ENCODE measurements at regions not wholly inside any gene's neighbourhood (a gene's known extent, or its start where the extent isn't known, plus 50 kb on each side); places are given as distances from the start of the nearest gene placed in this dataset.

DNA sequence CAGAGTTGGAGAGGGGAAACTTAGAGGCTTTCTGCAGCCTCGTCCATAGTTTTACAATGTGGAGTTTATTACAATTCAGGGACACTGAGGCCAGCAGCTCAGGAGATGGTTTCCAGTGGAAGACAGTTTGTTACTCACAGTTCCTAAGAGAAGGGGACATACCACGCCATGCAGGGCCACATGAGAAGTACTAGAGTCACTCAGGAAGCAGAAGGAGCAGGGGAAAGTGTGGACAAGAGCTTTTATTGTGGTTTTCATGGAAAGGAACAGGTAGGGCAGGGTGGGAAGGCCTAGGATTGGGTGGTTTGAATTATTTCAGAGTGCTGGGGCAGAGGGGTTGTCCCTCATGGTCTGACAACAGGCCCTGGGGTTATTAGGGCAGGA lies 292.1 kb upstream of the IGFBP3 start:
- H3K27me3 ChIP-seq (ENCODE audit: control insufficient read depth, insufficient read depth, low read length, poor library complexity, severe bottlenecking): no peaks in the 10 kb centered on the region
- H3K27ac ChIP-seq (ENCODE audit: insufficient read depth, low read depth, low read length, poor library complexity, severe bottlenecking): no peak overlapping the region
- 92 to 93% methylated on average over 2 of the region's 2 CpGs for WGBS, 2 experiments
- no peaks in the 10 kb centered on the region for H3K9me3 ChIP-seq (ENCODE audit: control insufficient read depth, low read length)
- no peaks in the 10 kb centered on the region for H3K36me3 ChIP-seq (ENCODE audit: control insufficient read depth, insufficient read depth, low read length)
- H3K4me3 ChIP-seq (ENCODE audit: insufficient read depth, low read depth, low read length): no peak overlapping the region
- no peaks in the 10 kb centered on the region for H3K4me1 ChIP-seq (ENCODE audit: control insufficient read depth, insufficient read depth, low read length)

DNA sequence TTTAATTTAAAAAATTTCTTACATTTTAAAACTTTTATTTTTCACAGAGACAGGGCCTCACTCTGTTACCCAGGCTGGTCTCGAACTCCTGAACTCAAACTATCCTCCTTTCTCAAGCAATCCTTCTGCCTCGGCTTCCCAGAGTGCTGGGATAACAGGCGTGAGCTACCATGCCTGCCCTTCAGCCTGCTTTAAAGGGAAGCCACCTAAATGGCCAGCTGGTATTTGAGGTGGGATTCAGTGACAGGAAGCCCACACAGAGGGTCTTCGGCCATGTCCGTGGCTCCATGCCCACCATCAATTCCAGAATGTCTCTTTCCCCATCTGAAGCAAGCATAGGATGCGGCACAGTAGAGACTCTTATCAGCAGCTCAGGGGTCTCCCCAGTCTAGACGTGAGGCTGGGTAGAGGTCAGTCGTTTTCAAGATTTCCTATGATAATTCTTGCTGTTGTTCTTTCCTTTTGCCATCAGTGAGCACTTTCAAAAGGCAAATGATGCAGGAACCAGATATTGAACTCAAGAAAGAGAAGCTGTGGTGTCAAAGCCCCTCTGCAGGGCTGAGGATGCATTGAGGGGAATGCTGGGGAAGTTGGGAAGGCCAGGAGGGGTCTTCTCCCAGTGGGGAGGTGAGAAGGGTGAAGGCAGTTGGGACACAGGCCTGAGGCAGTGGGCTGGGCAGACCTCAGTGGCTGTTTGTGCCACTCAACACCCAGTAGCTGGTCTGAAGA lies 291.5 kb upstream of the IGFBP3 start:
- no peaks in the 10 kb centered on the region for H3K4me1 ChIP-seq (ENCODE audit: control insufficient read depth, insufficient read depth, low read length)
- no peaks in the 10 kb centered on the region for H3K36me3 ChIP-seq (ENCODE audit: control insufficient read depth, insufficient read depth, low read length)
- H3K27me3 ChIP-seq (ENCODE audit: control insufficient read depth, insufficient read depth, low read length, poor library complexity, severe bottlenecking): no peaks in the 10 kb centered on the region
- H3K9me3 ChIP-seq (ENCODE audit: control insufficient read depth, low read length): no peaks in the 10 kb centered on the region
- H3K27ac ChIP-seq (ENCODE audit: insufficient read depth, low read depth, low read length, poor library complexity, severe bottlenecking): no peak overlapping the region
- no peak overlapping the region for H3K4me3 ChIP-seq (ENCODE audit: insufficient read depth, low read depth, low read length)
- 73 to 76% methylated on average over 7 of the region's 8 CpGs for WGBS, 2 experiments

DNA sequence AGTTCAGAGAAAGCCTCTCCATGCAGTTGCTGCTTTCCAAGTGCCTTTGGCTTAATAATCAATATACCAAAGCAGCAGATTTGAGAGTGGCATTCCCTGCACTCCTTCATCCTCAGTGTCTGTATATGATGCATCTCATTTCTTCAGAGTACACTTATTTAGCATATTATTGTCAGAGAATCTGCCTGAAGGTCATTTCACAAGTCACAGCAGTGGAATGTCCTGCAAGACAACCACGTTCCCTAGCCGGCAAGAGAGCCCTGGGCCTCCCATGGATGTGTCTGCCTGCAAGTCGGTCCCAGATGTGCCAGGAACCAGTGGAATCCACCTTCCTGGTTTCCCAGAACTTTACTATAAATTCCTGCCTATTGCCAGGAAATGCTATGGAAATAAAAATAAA lies 289.4 kb upstream of the IGFBP3 start:
- Histone ChIP-seq H3K4me1 (ENCODE audit: control insufficient read depth, insufficient read depth, low read length) (no peaks in the 10 kb centered on the region), H3K9me3 (ENCODE audit: control insufficient read depth, low read length) (no peaks in the 10 kb centered on the region), H3K27ac (ENCODE audit: insufficient read depth, low read depth, low read length, poor library complexity, severe bottlenecking) (no peak overlapping the region), H3K4me3 (ENCODE audit: insufficient read depth, low read depth, low read length) (no peak overlapping the region), H3K36me3 (ENCODE audit: control insufficient read depth, insufficient read depth, low read length) (no peaks in the 10 kb centered on the region), H3K27me3 (ENCODE audit: control insufficient read depth, insufficient read depth, low read length, poor library complexity, severe bottlenecking) (no peaks in the 10 kb centered on the region)
- WGBS, 2 experiments: 91 to 93% methylated on average over 3 of the region's 3 CpGs

DNA sequence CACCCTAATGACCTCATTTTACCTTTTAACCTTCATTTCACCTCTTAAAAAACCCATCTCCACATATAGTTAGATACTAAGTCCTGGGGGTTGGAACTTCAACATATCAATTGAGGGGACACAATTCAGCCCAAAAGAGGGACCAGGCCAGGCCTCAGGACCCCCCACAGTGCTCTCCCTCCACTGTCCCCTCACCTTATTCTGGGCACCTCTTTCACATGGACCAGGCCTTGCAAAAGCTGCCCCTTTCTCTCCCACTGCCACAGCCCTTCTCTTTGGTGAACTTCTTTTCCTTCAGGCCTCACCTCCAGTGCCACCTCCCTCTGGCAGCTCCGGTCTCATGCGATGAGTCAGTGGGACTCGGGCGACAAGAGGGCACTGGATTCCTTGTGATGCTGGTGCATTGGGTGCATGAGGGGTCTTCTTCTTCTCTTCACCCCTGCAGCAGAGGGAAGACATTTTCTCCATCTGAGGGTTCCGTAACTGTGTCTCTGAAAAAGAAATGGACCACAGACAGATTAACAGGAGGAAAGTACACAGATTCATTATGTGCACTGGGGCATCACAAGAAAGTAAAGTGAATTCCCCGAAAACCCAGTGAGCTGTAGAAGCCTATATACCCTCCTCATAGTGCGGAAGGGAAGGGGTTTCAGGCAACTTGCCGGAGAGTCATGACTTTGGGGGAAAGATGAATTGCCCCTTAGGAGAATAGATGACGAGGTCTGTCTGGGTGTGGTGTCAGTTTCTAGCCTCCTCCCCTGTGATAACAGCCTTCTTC lies 288.7 kb upstream of the IGFBP3 start:
- no peaks in the 10 kb centered on the region for H3K4me1 ChIP-seq (ENCODE audit: control insufficient read depth, insufficient read depth, low read length)
- no peak overlapping the region for H3K27ac ChIP-seq (ENCODE audit: insufficient read depth, low read depth, low read length, poor library complexity, severe bottlenecking)
- H3K27me3 ChIP-seq (ENCODE audit: control insufficient read depth, insufficient read depth, low read length, poor library complexity, severe bottlenecking): no peaks in the 10 kb centered on the region
- H3K36me3 ChIP-seq (ENCODE audit: control insufficient read depth, insufficient read depth, low read length): no peaks in the 10 kb centered on the region
- WGBS, 2 experiments: 96 to 99% methylated on average over 9 of the region's 9 CpGs
- H3K9me3 ChIP-seq (ENCODE audit: control insufficient read depth, low read length): no peaks in the 10 kb centered on the region
- H3K4me3 ChIP-seq (ENCODE audit: insufficient read depth, low read depth, low read length): no peak overlapping the region

DNA sequence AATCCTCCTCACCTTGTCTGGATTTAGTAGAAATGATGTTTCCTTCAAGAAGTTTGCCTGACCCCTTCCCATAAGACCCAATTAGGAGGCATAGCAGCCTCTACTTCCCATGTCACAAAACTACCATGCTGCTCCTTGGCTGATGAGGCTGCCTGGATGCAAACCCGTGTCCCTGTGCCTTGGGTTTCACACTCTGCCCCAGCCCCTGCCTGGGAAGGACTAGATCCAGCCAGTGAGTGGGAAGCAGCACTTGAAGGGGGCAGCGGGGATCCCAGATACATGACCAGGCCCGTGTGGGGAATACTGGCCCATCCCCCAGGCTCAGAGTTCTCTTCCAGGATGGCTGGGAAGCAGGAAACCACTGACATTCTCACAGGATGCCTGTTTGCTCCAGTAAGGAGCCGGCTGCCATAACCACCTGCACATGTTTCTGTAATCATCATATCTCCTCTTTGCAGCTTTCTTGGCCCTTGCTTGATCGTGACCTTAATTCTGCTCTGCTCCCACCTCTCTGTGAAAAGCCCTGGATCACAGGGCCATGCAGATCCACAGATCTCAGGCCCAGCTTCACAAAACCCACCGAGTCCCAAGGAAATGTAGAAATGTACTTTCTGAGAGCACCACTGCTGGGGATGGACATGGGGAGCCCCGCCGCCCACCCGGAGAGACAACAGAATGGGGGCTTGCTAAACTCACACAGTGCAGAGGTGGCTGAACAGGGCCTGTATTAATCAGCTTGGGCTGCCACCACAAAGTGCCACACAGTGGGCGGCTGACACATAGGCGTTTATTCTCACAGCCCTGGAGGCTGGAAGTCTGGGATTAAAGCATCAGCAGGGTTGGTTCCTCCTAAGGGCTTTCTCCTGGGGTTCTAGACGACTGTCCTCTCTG lies 287.8 kb upstream of the IGFBP3 start:
- no peak overlapping the region for H3K4me3 ChIP-seq (ENCODE audit: insufficient read depth, low read depth, low read length)
- H3K9me3 ChIP-seq (ENCODE audit: control insufficient read depth, low read length): no peaks in the 10 kb centered on the region
- H3K27ac ChIP-seq (ENCODE audit: insufficient read depth, low read depth, low read length, poor library complexity, severe bottlenecking): no peak overlapping the region
- no peaks in the 10 kb centered on the region for H3K36me3 ChIP-seq (ENCODE audit: control insufficient read depth, insufficient read depth, low read length)
- H3K27me3 ChIP-seq (ENCODE audit: control insufficient read depth, insufficient read depth, low read length, poor library complexity, severe bottlenecking): no peaks in the 10 kb centered on the region
- WGBS, 2 experiments: 83 to 86% methylated on average over 12 of the region's 12 CpGs
- H3K4me1 ChIP-seq (ENCODE audit: control insufficient read depth, insufficient read depth, low read length): no peaks in the 10 kb centered on the region

DNA sequence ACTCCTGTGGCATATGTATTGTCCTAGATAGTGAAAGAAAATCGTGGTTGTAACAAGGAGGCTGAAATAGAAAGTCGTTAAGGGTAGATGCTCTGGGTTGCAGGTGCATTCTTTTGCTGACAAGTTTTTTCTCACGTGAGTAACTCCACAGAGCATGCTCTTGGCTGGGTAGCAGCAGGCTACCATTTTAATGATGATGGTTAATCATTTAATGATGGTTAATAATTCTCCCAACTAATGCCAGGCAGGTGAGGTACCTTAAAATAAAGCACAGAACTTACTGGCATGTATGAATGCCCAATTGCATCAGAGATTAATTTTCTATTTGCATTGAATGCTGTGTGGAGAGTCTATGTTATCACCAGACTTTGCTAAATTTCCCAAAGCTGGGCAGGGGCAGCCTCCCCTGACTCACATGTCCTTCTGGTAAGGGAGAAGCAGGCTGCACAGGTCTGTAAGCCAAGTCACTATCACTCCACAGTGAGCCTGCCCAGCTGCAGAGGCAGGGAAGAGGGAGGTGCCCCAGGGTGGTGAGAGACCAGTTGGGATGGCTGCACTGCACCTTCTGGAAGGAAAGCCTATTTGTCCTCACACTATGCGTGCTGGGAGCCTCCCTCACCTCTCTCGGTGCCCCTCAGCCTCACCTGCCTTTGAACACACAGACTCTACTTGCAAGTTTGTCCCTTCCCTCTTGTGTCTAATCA lies 287.0 kb upstream of the IGFBP3 start:
- Histone ChIP-seq H3K4me1 (ENCODE audit: control insufficient read depth, insufficient read depth, low read length) (no peaks in the 10 kb centered on the region), H3K36me3 (ENCODE audit: control insufficient read depth, insufficient read depth, low read length) (no peaks in the 10 kb centered on the region), H3K4me3 (ENCODE audit: insufficient read depth, low read depth, low read length) (no peak overlapping the region), H3K27me3 (ENCODE audit: control insufficient read depth, insufficient read depth, low read length, poor library complexity, severe bottlenecking) (no peaks in the 10 kb centered on the region), H3K27ac (ENCODE audit: insufficient read depth, low read depth, low read length, poor library complexity, severe bottlenecking) (no peak overlapping the region), H3K9me3 (ENCODE audit: control insufficient read depth, low read length) (no peaks in the 10 kb centered on the region)
- WGBS, 2 experiments: 90 to 93% methylated on average over 5 of the region's 5 CpGs

DNA sequence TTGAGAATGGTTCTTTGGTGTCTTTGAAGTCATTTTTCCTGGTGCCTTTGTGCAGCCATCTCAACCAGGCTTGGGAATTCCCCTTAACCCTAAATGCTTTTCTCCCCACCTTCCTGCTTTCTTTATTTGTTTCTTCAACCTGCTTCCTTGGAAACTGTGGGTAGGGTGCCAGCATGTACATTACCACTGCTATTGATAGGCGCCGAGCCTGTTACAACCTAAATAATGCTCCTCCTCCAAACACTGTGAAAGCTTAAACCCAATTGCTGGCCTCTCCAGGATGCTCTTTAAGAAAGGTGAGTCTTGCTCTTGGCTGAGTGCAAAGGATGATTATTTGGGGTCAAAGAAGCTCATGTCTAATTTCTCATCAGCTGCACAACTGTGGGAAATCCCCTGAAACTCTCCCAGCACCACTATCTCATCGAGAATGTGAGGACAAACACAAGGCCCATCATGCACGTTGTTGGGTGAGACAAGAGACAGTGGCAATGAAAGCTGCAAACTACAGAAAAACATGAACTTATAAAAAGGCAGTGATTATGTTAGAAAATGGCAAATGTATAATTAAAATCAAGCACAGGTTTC lies 285.5 kb upstream of the IGFBP3 start:
- Histone ChIP-seq H3K27me3 (ENCODE audit: control insufficient read depth, insufficient read depth, low read length, poor library complexity, severe bottlenecking) (no peaks in the 10 kb centered on the region), H3K4me1 (ENCODE audit: control insufficient read depth, insufficient read depth, low read length) (no peaks in the 10 kb centered on the region), H3K9me3 (ENCODE audit: control insufficient read depth, low read length) (no peaks in the 10 kb centered on the region), H3K27ac (ENCODE audit: insufficient read depth, low read depth, low read length, poor library complexity, severe bottlenecking) (no peak overlapping the region), H3K36me3 (ENCODE audit: control insufficient read depth, insufficient read depth, low read length) (no peaks in the 10 kb centered on the region), H3K4me3 (ENCODE audit: insufficient read depth, low read depth, low read length) (no peak overlapping the region)
- 82 to 91% methylated on average over 4 of the region's 4 CpGs for WGBS, 2 experiments

DNA sequence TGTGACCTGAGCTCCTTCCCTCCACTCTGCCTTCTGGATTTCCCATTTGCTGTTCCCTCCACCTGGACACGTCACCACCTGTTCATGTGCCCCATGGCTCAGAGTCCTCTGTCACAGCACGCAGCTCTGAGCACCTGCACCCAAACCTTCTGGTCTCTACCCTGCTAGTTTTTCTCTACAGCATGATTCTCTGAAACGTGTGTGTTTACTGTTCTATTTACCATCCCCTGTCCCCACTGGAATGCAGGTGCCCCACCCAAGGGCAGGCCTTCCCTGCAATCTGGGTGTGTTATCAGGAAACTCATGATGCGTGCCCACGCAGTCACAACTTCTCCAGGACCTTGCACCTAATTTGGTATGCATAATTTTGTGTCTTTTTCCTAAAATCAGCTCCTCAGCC lies 284.4 kb upstream of the IGFBP3 start:
- Histone ChIP-seq H3K27me3 (ENCODE audit: control insufficient read depth, insufficient read depth, low read length, poor library complexity, severe bottlenecking) (no peaks in the 10 kb centered on the region), H3K4me3 (ENCODE audit: insufficient read depth, low read depth, low read length) (no peak overlapping the region), H3K36me3 (ENCODE audit: control insufficient read depth, insufficient read depth, low read length) (no peaks in the 10 kb centered on the region), H3K4me1 (ENCODE audit: control insufficient read depth, insufficient read depth, low read length) (no peaks in the 10 kb centered on the region), H3K9me3 (ENCODE audit: control insufficient read depth, low read length) (no peaks in the 10 kb centered on the region), H3K27ac (ENCODE audit: insufficient read depth, low read depth, low read length, poor library complexity, severe bottlenecking) (no peak overlapping the region)
- WGBS, 2 experiments: 95 to 96% methylated on average over 5 of the region's 5 CpGs

DNA sequence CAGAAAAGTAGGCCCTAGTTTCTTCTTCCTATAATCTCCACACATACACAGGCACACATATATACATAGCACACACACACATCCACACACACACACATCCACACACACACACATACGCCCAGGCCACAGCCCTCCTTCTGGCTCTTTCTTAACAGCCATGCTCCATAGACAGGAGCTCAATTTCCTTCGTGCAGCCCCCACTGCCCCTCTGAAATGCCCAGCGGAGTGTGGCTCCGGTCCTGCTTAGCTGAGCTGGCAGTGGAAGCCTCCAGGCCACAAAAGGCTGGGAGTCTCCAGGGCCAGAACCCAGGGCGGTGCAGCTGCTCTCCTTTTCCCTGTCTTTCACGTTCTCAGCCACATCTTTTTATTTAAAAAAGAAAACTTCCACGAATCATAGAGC lies 282.9 kb upstream of the IGFBP3 start:
- H3K27ac ChIP-seq (ENCODE audit: insufficient read depth, low read depth, low read length, poor library complexity, severe bottlenecking): no peak overlapping the region
- no peaks in the 10 kb centered on the region for H3K9me3 ChIP-seq (ENCODE audit: control insufficient read depth, low read length)
- WGBS, 2 experiments: 90 to 94% methylated on average over 7 of the region's 7 CpGs
- H3K4me3 ChIP-seq (ENCODE audit: insufficient read depth, low read depth, low read length): no peak overlapping the region
- H3K27me3 ChIP-seq (ENCODE audit: control insufficient read depth, insufficient read depth, low read length, poor library complexity, severe bottlenecking): no peaks in the 10 kb centered on the region
- H3K36me3 ChIP-seq (ENCODE audit: control insufficient read depth, insufficient read depth, low read length): no peaks in the 10 kb centered on the region
- no peaks in the 10 kb centered on the region for H3K4me1 ChIP-seq (ENCODE audit: control insufficient read depth, insufficient read depth, low read length)
